ENCODE measurements at regions not wholly inside any gene's neighbourhood (a gene's known extent, or its start where the extent isn't known, plus 50 kb on each side); places are given as distances from the start of the nearest gene placed in this dataset.

DNA sequence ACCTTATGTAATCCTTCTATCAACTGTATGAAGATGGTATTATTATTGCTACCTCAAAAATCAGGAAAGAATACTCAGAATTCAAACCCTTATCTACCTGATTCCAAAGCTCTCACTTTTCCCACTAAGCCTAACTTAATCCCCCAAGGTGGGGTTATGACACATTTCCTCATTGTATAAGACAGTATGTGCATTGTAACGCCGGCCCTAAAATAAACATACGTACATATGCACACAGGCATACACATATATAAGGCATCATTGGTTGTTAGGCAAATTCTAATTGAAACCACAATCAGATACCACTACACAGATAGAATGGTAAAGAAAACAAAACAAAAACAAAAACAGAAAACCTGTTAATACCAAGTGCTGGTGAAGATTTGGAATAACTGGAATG is 556.5 kb downstream of the INHBA start:
- SMC1A ChIA-PET (ENCODE audit: uncharacterized antibody, unreplicated experiment): interaction anchor here (1.1 to 3.6 kb wide), 4 partner anchors 9 to 109 kb away, joined by 3 to 17 read pairs (median 3); no protein-coding TSS in a partner anchor
- Histone ChIP-seq H3K4me3 (no peak overlapping the region), H3K27me3 (replicated peaks in 1 of 2; ENCODE audit: control insufficient read depth in 2 of 2, insufficient read depth in 2 of 2, low read length in 1 of 2) (no peaks in the 10 kb centered on the region), H3K4me1 (ENCODE audit: control insufficient read depth, insufficient read depth, low read length) (no peaks in the 10 kb centered on the region), H4K20me1 (ENCODE audit: control insufficient read depth, insufficient read depth) (no peaks in the 10 kb centered on the region), H3K9ac (ENCODE audit: control insufficient read depth, insufficient read depth, low read length) (no peak overlapping the region), H3K9me3 (replicated peaks; ENCODE audit: control insufficient read depth, insufficient read depth, low read length) (no peaks in the 10 kb centered on the region; the same call in 2 of the 3 replicates), H3K79me2 (ENCODE audit: control insufficient read depth, insufficient read depth, low read length) (no peaks in the 10 kb centered on the region), H3K36me3 (ENCODE audit: control insufficient read depth in 2 of 2, insufficient read depth in 2 of 2, low read length in 1 of 2) (no peaks in the 10 kb centered on the region), H3K27ac (ENCODE audit: control insufficient read depth, insufficient read depth) (no peak overlapping the region), H3K4me2 (ENCODE audit: control insufficient read depth, insufficient read depth) (no peak overlapping the region), H2AFZ (ENCODE audit: control insufficient read depth, low read depth, low read length) (no peak overlapping the region)
- WGBS (ENCODE audit: insufficient coverage, insufficient replicate concordance, low lambda C conversion rate, missing lambda C conversion rate): 97% methylated on average over 3 of the region's 3 CpGs
- POLR2A ChIA-PET: interaction anchor here (1.7 kb wide), 1 partner anchor 8 kb away, joined by 5 read pairs; no protein-coding TSS in a partner anchor
- in situ Hi-C loops (cut with MboI): no loop called here
- CTCF ChIA-PET: no interaction called here
- ATAC-seq (peak; percentile 37; the same call in 1 of the 3 replicates), DNase-seq (ENCODE audit: low read depth, low spot score) (no peak), FAIRE-seq (no peak)
- intact Hi-C loops (cut with micrococcal nuclease; ENCODE audit: unreplicated experiment): no loop called here
- RAD21 ChIA-PET (ENCODE audit: unreplicated experiment): no interaction called here
- no TSS peak for BruUV-seq (replicated peaks)
- no peak for TF ChIP-seq CHD4 (IDR thresholded peaks at IDR 0.05)
- no peak for TF ChIP-seq RFX5 (IDR thresholded peaks at IDR 0.05; ENCODE audit: low read depth, low read length)
- no peak for TF ChIP-seq MTA2 (IDR thresholded peaks at IDR 0.05; ENCODE audit: low read depth)
- TF ChIP-seq, protein P1, sequence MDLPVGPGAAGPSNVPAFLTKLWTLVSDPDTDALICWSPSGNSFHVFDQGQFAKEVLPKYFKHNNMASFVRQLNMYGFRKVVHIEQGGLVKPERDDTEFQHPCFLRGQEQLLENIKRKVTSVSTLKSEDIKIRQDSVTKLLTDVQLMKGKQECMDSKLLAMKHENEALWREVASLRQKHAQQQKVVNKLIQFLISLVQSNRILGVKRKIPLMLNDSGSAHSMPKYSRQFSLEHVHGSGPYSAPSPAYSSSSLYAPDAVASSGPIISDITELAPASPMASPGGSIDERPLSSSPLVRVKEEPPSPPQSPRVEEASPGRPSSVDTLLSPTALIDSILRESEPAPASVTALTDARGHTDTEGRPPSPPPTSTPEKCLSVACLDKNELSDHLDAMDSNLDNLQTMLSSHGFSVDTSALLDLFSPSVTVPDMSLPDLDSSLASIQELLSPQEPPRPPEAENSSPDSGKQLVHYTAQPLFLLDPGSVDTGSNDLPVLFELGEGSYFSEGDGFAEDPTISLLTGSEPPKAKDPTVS (IDR thresholded peaks at IDR 0.05; ENCODE audit: low read depth, low read length): no peak
- no peak for TF ChIP-seq SMAD1 (IDR thresholded peaks at IDR 0.05; ENCODE audit: low read depth, partially characterized antibody)
- no peak for TF ChIP-seq BACH1 (IDR thresholded peaks at IDR 0.05; ENCODE audit: borderline replicate concordance)
- no peak for TF ChIP-seq SMARCA5 (IDR thresholded peaks at IDR 0.05)
- no peak for TF ChIP-seq POLR2AphosphoS2 (IDR thresholded peaks at IDR 0.05; ENCODE audit: low read depth, low read length)
- no peak for TF ChIP-seq MYC (IDR thresholded peaks at IDR 0.05; ENCODE audit: insufficient read depth, insufficient read length, insufficient replicate concordance, low read length, severe bottlenecking)
- TF ChIP-seq, protein P2, sequence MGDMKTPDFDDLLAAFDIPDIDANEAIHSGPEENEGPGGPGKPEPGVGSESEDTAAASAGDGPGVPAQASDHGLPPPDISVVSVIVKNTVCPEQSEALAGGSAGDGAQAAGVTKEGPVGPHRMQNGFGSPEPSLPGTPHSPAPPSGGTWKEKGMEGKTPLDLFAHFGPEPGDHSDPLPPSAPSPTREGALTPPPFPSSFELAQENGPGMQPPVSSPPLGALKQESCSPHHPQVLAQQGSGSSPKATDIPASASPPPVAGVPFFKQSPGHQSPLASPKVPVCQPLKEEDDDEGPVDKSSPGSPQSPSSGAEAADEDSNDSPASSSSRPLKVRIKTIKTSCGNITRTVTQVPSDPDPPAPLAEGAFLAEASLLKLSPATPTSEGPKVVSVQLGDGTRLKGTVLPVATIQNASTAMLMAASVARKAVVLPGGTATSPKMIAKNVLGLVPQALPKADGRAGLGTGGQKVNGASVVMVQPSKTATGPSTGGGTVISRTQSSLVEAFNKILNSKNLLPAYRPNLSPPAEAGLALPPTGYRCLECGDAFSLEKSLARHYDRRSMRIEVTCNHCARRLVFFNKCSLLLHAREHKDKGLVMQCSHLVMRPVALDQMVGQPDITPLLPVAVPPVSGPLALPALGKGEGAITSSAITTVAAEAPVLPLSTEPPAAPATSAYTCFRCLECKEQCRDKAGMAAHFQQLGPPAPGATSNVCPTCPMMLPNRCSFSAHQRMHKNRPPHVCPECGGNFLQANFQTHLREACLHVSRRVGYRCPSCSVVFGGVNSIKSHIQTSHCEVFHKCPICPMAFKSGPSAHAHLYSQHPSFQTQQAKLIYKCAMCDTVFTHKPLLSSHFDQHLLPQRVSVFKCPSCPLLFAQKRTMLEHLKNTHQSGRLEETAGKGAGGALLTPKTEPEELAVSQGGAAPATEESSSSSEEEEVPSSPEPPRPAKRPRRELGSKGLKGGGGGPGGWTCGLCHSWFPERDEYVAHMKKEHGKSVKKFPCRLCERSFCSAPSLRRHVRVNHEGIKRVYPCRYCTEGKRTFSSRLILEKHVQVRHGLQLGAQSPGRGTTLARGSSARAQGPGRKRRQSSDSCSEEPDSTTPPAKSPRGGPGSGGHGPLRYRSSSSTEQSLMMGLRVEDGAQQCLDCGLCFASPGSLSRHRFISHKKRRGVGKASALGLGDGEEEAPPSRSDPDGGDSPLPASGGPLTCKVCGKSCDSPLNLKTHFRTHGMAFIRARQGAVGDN (IDR thresholded peaks at IDR 0.05): no peak
- TF ChIP-seq, protein P3, sequence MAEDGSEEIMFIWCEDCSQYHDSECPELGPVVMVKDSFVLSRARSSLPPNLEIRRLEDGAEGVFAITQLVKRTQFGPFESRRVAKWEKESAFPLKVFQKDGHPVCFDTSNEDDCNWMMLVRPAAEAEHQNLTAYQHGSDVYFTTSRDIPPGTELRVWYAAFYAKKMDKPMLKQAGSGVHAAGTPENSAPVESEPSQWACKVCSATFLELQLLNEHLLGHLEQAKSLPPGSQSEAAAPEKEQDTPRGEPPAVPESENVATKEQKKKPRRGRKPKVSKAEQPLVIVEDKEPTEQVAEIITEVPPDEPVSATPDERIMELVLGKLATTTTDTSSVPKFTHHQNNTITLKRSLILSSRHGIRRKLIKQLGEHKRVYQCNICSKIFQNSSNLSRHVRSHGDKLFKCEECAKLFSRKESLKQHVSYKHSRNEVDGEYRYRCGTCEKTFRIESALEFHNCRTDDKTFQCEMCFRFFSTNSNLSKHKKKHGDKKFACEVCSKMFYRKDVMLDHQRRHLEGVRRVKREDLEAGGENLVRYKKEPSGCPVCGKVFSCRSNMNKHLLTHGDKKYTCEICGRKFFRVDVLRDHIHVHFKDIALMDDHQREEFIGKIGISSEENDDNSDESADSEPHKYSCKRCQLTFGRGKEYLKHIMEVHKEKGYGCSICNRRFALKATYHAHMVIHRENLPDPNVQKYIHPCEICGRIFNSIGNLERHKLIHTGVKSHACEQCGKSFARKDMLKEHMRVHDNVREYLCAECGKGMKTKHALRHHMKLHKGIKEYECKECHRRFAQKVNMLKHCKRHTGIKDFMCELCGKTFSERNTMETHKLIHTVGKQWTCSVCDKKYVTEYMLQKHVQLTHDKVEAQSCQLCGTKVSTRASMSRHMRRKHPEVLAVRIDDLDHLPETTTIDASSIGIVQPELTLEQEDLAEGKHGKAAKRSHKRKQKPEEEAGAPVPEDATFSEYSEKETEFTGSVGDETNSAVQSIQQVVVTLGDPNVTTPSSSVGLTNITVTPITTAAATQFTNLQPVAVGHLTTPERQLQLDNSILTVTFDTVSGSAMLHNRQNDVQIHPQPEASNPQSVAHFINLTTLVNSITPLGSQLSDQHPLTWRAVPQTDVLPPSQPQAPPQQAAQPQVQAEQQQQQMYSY (CRISPR knock-in tag; IDR thresholded peaks at IDR 0.05): no peak
- TF ChIP-seq STAT3 (IDR thresholded peaks at IDR 0.05; ENCODE audit: low read depth, low read length): no peak
- no peak for TF ChIP-seq NR2C1 (IDR thresholded peaks at IDR 0.05)
- no peak for TF ChIP-seq KAT2A (conservative IDR thresholded peaks at IDR 0.05; ENCODE audit: control insufficient read depth, low read depth, low read length)
- TF ChIP-seq CBX5 (IDR thresholded peaks at IDR 0.05; ENCODE audit: low read depth): no peak
- TF ChIP-seq, protein P4, sequence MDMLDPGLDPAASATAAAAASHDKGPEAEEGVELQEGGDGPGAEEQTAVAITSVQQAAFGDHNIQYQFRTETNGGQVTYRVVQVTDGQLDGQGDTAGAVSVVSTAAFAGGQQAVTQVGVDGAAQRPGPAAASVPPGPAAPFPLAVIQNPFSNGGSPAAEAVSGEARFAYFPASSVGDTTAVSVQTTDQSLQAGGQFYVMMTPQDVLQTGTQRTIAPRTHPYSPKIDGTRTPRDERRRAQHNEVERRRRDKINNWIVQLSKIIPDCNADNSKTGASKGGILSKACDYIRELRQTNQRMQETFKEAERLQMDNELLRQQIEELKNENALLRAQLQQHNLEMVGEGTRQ (IDR thresholded peaks at IDR 0.05; ENCODE audit: borderline replicate concordance, low read depth, low read length): no peak

All from GM12878 (cell line).